ENCODE measurements at regions not wholly inside any gene's neighbourhood (a gene's known extent, or its start where the extent isn't known, plus 50 kb on each side); places are given as distances from the start of the nearest gene placed in this dataset.

DNA sequence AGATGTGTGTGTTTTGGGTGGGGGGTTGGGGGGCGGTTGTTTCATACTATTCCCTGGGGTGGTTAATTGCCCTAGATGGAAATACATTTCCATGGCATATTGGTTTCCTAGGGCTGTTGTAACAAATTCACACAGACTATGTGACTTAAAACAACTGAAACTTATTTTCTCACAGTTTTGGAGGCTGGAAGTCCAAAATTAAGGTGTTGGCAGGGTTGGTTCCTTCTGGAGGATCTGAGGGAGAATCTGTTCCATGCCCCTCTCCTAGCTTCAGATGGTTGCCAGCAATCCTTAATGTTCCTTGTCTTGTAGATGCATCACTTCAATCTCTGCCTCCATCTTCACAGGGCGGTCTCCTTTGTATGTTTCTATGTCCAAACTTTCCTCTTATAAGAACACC lies 353.7 kb upstream of the ACTBL2 start:
- TF ChIP-seq, protein P1, sequence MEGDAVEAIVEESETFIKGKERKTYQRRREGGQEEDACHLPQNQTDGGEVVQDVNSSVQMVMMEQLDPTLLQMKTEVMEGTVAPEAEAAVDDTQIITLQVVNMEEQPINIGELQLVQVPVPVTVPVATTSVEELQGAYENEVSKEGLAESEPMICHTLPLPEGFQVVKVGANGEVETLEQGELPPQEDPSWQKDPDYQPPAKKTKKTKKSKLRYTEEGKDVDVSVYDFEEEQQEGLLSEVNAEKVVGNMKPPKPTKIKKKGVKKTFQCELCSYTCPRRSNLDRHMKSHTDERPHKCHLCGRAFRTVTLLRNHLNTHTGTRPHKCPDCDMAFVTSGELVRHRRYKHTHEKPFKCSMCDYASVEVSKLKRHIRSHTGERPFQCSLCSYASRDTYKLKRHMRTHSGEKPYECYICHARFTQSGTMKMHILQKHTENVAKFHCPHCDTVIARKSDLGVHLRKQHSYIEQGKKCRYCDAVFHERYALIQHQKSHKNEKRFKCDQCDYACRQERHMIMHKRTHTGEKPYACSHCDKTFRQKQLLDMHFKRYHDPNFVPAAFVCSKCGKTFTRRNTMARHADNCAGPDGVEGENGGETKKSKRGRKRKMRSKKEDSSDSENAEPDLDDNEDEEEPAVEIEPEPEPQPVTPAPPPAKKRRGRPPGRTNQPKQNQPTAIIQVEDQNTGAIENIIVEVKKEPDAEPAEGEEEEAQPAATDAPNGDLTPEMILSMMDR (IDR thresholded peaks at IDR 0.05; ENCODE audit: low read depth, low read length) = no peak
- no peak for TF ChIP-seq POLR2A (IDR thresholded peaks at IDR 0.05; ENCODE audit: extremely low read depth, insufficient read length)
- no peak for TF ChIP-seq MYC (IDR thresholded peaks at IDR 0.05; ENCODE audit: low read depth, low read length)
